Peyer's patch (tissue), 4 donors: ENCODE measurements at regions not wholly inside any gene's neighbourhood (a gene's known extent, or its start where the extent isn't known, plus 50 kb on each side); places are given as distances from the start of the nearest gene placed in this dataset.

Source experiments
- CTCF ChIP-seq, 6 experiments: fragments of 450-650 bp in 4 of 6; fragments of 200-600 bp in 2 of 6; sonication (generic) in 1 of 6; IDR thresholded peaks; one replicate each; pipeline ENCODE4 v1.5.1; 2017 to 2019; ENCODE audit warnings: antibody characterized with exemption in 6 of 6, mild to moderate bottlenecking in 3 of 6, moderate library complexity in 1 of 6
- POLR2A ChIP-seq, 2 donors: fragments of 450-650 bp; IDR thresholded peaks; one replicate each; pipeline ENCODE4 v1.5.1; 2017; ENCODE audit warnings: antibody characterized with exemption in 2 of 2, mild to moderate bottlenecking in 2 of 2, moderate library complexity in 2 of 2

- TF ChIP-seq POLR2A (IDR thresholded peaks at IDR 0.05) (no peak), CTCF (IDR thresholded peaks at IDR 0.05) (no peak)
Observed at GRCh38 chr4:121248747-121249146, 84.6 kb upstream of the TNIP3 start.
